ENCODE measurements at regions not wholly inside any gene's neighbourhood (a gene's known extent, or its start where the extent isn't known, plus 50 kb on each side); places are given as distances from the start of the nearest gene placed in this dataset.

DNA sequence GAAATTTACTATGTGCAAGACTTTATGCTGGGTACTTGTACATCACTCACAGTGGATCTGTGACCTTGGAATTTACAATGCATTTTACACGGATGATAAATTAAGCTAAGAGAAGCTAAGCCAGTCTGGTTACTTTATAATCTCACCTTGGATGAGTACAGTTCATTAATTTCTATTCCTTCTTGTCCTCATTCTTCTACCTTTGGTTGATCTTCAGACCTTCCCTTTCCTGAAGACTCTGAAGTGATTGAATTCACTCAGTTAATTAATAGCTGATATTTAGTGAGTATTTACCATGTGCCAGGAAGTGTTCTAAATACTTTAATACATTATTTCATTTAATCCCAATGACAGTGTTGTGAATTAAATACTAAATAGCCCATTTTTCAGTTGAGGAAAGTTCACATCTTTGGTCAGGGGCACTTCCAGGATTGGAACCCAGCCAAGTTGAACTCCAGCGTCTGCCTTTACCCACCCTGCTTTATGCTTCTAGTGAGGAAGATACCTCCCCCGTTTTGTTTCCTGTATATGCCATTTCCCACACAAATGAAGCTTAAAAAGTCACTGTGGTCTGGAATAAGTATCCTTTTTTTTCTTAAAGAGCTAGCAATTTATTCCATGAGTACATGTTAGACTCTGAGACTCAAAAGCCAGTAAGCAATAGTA is 146.6 kb downstream of the TLR5 start:
- no peak for DNase-seq (ENCODE audit: low read depth, low spot score)

DNA sequence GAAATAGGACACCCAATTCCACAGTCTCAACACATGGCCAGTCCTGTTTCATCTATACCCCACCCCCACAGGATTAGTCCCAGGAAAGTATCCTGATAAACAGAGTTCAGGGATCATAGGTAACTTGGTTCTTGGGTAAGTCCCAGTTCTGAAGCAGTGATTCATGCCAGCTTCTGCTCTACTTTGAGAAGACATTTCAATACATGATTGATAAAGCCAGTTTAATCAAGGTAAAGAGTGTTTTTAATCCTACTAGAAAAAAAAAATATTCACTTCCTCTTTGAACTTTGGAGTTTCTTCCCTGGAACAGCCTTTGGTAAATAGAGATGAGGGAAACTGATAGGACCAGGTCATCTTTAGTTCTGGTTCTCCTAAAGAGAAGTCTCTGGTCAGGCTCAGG is 142.4 kb downstream of the TLR5 start:
- no peak for DNase-seq (ENCODE audit: low read depth, low spot score)

DNA sequence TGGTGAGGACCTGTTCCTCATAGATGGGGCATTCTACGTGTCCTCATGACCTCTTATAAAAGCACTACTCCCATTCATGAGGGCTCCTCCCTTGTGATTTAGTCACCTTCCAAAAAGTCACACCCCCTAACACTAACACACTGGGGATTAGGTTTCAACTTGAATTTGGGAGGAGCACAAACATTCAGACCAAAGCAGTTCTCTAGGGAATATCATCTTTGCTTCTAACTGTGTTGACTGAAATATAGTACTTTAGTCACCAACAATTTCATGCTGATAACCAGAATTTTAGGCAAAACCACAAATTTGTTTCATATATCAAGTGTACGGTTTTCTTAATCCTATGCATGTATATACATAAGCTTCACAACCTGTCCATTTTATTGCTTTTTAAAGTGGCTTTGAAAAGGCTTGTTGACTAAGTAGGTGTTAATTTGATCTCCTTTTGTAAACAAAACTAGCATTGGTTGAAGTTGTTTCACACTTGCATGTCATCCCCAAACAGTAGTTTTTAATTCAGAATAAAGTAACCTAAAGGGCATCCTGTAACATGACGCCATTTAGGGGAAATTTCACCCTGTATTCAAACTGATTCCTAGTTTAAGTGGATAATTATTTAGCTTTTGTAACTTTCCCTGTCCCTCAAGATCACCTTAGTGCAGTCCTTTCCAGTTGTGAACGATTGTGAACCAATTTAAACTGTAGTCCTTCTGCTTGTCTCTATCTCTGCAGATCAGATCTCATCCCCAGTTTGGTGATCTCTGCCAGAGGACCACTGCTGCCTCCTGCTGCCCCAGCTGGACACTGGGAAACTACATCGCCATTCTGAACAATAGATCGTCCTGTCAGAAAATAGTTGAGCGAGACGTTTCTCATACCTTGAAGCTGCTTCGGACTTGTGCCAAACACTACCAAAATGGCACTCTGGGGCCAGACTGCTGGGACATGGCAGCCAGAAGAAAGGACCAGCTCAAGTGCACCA is 141.1 kb downstream of the TLR5 start:
- no peak for DNase-seq (ENCODE audit: low read depth, low spot score)

DNA sequence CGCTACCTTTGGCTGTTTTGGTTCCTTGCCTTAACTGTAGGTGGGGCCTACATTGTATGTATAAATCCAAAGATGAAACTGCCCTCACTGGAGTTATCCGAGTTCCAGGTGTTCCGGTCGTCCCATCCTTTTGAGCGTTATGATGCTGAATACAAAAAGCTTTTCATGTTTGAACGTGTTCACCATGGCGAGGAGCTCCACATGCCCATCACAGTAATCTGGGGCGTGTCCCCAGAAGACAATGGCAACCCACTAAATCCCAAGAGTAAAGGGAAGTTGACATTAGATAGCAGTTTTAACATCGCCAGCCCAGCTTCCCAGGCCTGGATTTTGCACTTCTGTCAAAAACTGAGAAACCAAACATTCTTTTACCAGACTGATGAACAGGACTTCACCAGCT is 139.5 kb downstream of the TLR5 start:
- no peak for DNase-seq (ENCODE audit: low read depth, low spot score)

DNA sequence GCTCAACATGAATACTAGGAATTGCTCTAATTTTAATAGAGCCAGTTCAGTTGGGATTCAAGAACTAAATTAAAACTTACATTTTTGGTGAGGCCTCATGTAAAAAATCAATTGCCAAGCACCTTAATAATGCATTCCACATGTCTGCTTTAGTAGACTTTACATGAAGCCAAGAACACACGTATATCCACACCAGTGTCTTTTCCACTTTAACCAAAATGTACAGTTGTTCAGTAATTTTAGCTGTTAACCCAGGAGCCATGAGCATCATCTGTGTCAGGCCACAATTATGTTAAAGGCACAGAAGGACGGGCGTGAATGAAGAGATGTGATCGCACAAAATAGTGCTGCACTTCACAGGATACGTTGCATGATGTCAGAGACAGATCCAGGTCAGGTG is 136.7 kb downstream of the TLR5 start:
- DNase-seq (ENCODE audit: low read depth, low spot score), result no peak

DNA sequence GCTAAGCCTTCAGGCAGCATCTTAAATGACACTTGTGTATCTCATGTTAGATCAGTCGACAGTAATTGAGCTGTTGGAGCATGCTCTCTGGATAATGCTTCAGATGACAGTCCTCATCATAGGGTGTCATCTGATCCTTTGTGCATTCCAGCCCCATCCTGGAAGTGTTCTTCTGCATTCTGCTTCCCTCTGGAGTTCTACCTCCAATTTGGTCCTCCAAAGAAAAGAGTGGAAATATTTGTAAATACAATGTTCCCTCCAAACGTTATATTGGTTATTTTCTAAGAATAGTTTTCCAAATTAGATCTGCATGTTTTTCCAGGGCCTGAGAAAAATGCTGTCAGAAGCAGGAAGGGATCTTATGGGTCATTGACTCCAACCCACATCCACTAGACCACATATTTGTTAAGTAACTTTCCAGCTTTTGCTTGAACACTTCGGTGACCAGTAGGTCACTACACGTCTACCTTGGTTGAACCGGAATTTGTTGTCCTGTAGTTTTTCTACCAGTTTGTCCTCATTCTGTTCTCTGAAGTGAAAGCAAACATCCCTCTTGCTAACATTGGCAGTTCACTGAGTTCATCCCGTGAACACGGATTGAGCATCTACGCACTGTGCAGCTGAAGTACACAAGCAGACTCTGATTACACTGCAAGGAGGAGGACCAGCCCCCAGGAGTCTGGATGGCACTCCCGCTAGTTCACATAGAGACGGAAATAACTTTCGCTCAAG is 136.0 kb downstream of the TLR5 start:
- no peak for DNase-seq (ENCODE audit: low read depth, low spot score)

DNA sequence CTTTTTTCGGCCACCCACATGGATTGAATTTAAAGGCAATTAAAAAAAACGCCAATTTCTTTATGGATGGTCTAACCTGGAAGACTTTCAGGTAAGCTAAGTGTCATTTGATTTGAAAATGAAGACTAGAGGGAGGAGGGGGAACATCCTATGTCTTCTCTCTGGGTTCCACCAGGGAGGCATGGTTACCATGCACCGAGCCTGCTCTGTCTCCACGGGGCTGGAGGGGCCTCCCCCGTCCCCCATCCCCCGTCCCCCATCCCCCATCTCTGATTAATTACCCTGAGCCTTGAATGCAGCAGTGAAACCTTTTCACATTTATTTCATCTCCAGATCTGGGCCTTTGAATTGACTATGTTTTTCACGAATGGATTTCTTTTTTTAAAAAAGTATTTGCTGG is 135.1 kb downstream of the TLR5 start:
- no peak for DNase-seq (ENCODE audit: low read depth, low spot score)

DNA sequence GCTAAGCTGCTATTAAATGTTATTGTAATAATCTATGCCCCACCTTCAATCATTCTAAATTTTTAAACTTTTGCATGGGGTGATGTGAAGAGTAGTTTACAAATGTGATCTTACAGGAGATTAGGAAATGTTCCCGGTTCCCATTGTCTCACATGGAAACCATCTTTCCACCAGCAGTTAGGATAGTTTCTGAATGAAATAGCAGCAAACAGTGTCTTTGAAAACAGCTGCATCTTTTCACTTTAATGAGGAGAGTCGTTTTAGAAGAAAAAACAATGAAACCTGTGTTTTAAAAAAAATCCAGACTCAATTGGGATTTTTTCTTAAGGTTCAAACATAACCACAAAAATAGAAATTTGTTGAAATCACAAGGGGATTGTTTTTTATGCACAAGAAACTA is 134.2 kb downstream of the TLR5 start:
- no peak for DNase-seq (ENCODE audit: low read depth, low spot score)

DNA sequence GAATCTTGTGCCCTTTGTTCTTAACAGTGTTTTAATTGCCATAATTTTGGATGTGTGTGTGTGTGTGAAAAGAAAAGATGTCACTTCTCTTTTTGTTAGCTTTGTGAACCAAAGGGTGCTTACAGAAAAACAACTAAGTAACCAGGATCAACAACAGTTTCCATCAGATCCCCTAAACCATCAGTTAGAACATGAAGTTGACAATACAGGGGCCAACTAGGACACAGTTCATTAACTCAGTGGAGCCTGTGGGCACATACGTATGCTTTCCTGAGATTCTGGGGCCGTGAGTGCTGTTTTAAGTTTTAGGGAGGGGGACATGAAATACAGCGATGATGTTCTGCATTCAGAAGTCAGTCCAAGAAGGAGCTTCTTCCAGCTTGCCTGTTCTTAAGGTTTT is 133.6 kb downstream of the TLR5 start:
- no peak for DNase-seq (ENCODE audit: low read depth, low spot score)

DNA sequence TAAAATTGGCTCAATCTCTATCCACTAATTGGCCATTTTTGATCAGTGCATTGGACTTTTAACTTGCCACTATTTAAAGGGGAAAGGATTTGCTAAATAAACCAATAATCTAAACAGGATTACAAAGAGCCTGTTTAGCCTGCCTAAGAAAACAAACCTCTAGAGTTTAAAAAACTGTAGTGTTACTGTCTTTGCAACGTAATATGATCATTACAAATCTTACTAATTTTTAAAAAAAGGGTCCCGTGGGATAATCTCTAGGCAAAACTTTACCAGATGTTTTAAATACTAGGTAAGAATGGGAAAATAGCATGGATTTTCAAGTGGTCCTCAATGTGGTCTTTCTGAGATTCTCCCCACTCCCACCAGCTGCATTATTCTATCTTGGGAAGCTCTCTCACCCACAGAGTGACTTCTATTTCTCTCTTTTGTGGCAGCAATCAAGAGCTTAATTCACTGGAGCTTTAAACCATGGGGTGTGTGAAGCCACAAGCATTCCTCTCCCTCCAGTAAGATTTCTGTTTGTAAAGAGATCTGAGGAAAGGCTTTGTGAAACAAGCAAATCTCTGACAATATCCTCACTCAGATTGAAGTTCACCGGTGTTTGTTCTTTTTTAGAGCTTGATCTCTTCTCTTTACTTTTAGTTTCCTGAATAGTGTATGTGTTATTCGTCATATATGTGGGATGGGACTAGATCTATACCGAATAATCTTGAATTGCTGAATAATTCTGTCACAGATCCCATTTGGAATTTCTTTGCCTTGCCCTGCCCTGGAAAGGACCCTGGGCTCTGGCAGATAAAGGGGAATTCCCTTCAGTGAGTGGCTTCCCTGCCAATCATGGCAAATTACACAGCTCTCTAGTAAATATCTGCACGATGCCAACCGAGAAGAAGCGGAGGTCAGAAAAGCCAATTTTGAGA is 132.2 kb downstream of the TLR5 start:
- DNase-seq (ENCODE audit: low read depth, low spot score), result no peak

DNA sequence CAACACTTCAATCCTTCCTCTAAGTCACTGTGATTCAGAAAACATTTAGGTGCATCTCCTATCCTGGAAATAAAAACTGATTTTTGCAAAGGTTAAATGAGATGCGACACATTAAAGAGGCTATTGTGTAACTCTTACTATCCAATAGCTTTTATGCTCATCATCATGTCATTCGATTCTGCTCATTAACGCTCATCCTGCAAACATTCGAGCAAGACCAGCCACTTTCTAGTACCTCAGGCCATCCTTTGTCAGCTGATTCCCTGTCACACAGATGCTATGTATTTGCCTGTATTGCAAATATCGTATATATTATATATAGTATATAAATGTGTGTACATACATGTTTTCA is 131.6 kb downstream of the TLR5 start:
- no peak for DNase-seq (ENCODE audit: low read depth, low spot score)

DNA sequence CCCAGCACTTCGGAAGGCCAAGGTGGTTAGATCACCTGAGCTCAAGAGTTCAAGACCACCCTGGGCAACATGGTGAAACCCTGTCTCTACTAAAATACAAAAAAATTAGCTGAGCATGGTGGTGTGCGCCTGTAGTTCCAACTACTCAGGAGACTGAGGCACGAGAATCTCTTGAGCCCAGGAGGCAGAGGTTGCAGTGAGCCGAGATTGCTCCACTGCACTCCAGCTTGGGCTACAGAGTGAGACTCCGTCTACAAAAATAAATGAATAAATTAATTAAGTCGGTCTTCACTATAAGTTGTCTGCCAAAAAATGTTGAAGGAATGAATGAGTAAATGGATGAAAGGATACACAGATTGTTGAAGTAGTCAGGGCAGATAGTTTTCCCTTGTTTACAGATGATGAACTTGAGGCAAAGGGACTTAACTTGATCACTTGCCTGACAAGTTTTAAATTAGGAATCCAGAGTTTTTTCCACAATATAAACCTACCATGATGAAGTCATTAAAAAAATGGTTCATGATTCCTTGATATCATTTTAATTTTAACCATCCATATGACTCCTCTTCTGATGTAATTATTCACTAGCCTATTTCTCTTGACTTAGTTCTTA is 130.8 kb downstream of the TLR5 start:
- no peak for DNase-seq (ENCODE audit: low read depth, low spot score)

DNA sequence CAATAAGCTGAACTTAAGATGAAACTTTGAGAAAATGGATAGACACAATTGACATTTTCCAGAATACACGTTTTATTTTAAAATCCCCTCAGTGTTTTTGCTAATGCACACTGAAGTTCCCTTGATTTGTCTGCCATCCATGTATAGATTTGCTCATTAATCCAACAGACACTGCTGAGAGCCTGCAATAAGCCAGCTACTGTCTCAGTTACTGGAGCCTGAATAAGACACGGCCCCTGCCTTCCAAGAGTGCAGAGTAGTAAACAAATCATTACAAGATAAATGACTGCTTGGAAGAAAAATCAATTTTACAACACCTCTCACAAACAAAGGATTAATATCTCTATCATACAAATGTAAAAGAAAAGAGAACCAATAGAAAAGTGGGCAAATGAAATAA is 130.1 kb downstream of the TLR5 start:
- DNase-seq (ENCODE audit: low read depth, low spot score), result no peak

DNA sequence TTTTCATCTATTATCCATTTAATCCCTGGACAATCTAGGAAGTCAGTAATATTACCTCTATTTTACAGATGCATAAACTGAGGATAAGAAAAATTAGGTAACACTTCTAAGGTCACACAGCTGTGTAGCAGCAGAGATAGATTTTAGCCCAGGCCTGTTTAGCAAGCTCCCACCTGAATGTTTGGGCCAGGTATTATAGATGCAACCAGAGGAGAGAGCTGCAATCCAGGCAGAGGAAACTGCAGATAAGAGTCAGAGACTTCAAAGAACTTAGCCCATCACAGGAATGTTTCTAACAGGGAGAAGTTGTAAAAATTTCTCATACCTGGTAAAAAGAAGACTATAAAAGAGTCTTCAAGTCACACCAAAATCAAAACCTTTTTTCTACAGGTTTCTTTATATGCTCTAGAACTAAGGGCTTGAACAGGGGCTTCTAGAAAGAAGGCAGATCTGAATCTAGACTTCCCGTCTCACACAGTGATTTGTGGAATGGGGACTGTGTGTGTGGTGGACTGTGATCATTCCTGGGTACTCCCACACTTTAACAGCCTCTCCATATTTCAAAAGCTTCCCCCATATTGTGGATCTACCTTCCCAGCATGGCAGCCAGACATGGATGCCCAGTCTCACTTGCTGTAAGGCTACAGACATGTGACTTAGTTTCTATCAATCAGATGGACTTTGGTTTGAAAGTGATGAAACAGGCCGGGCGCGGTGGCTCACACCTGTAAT is 128.7 kb downstream of the TLR5 start:
- DNase-seq (ENCODE audit: low read depth, low spot score), result no peak

DNA sequence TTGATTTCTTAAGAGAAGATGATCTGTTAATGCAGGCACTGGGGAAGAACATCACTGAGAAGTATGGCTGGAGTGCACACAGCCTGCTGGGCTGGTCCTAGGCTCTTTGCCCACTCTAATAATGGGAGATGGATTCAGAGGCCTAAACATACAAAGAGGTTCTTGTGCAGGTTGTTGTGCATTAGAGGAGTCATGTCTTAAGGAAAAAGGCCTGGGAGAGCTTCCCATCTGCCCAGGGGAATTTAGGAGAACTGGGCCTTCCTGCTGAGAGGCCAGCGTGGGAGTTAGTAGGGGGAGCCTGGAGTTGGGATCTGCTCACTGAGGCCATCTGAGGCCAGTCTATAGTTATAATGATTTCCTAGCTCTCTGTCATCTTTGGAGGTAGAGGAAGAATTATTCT is 126.7 kb downstream of the TLR5 start:
- DNase-seq (ENCODE audit: low read depth, low spot score), result no peak

DNA sequence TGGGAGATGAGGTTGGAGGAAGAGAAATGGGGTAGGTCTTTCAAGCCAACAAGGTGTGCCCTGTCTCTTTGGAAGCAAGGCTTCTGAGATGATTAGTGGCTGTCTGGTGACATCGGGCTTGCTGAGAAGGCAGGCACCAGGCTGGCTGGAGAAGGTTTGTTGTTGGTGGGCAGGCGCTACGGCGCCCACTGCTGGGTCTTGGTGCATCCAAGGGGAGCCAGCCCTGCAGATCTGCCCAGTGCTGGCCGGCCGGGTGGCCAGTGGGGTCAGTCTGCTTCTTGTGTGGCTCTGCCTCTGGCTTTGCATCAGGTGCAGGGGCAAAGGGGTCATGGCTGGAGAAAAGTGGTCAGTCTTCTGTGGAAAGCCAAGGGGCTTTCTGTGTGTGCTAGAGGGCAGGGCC is 126.2 kb downstream of the TLR5 start:
- DNase-seq (ENCODE audit: low read depth, low spot score), result no peak

DNA sequence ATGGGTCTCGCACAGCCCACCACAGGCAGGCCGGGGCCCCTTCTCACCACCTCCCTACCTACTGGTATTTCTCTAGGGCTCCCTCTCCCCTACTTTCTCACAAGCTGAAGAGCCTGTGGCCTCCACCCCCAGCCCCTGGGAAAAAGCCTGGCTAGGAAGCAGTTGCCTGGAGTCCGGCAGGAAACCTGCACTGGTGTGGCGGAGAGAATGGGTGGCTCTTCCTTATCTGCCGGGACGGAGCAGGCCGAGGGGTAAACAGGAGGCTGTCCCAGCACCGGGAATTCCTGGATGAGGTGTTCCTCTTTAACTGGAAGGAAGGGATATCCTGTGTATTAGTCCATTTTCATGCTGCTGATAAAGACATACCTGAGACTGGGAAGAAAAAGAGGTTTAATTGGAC is 125.8 kb downstream of the TLR5 start:
- no peak for DNase-seq (ENCODE audit: low read depth, low spot score)

DNA sequence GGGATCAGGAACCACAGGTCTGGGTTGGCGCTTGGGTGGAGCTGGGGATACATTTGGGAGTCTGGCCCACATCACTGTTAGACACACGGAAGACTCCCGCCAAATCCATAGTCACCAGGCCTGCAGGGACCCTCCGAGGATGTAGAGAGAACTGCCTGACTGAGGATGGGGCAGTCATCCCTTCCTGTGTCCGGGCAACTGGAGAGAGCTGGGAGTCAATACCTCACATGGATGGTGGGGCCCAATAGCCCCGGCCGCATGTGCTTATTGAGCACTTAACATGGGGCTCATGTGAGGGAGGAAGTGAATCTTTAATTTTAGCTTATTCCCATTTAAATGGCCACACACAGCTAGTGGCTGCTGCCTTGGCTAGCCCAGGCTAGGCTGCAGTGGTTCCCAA is 124.5 kb downstream of the TLR5 start:
- DNase-seq (ENCODE audit: low read depth, low spot score), result no peak

DNA sequence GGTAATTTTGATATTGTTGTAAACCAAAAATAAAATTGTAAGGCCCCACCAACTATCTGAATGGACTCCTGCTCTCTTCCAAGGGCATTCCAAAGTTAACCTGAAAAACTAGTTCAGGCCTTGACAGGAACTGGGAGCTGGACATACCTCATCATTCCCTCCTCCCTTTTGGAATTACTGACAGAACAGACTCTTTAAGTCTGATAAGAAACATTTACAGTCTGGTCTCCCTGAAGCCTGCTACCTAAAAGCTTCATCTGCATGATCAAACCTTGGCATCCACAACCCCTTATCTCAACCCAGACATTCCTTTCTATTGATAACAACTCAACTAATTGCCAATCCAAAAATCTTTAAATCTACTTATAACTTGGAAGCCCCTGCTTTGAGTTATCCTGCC is 123.8 kb downstream of the TLR5 start:
- DNase-seq (ENCODE audit: low read depth, low spot score), result peak; percentile 58

DNA sequence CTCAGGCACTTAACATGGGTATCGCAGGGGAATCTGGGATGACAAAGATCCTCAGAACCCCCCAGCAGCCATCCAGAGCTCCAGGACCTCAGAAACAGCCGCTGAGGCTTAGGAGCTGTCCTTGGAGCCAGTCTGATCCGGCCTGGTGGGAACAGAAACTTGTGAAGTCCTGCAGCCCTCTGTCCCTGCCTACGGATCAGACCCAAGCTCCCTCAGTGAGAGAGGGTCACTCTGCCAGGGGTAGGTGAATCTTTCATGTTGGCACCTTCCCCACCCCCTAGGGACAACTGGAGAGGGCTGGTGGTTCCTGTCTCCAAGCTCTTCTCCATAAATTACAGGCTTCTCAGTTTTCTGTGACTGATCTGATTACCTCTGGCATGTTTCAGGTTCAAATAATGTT is 122.3 kb downstream of the TLR5 start:
- DNase-seq (ENCODE audit: low read depth, low spot score), result no peak
